ENCODE measurements at regions not wholly inside any gene's neighbourhood (a gene's known extent, or its start where the extent isn't known, plus 50 kb on each side); places are given as distances from the start of the nearest gene placed in this dataset.

GRCh38 chr2:167388497-167388896 lies 500.2 kb downstream of the XIRP2 start (continued):
- TF ChIP-seq CBX5 (IDR thresholded peaks at IDR 0.05; ENCODE audit: low read depth, low read length) (no peak), RXRA (IDR thresholded peaks at IDR 0.05; ENCODE audit: insufficient read depth, low read depth, low read length) (no peak), MAFK (IDR thresholded peaks at IDR 0.05; ENCODE audit: low read depth, low read length) (no peak), KDM5A (IDR thresholded peaks at IDR 0.05; ENCODE audit: low read length) (no peak), CHD7 (IDR thresholded peaks at IDR 0.05; ENCODE audit: insufficient replicate concordance, low read length) (no peak), GTF2F1 (IDR thresholded peaks at IDR 0.05; ENCODE audit: borderline replicate concordance, low read depth, low read length) (no peak), ATF3 (IDR thresholded peaks at IDR 0.05; ENCODE audit: insufficient read depth, low read depth, low read length) (no peak)
- TF ChIP-seq, protein P1, sequence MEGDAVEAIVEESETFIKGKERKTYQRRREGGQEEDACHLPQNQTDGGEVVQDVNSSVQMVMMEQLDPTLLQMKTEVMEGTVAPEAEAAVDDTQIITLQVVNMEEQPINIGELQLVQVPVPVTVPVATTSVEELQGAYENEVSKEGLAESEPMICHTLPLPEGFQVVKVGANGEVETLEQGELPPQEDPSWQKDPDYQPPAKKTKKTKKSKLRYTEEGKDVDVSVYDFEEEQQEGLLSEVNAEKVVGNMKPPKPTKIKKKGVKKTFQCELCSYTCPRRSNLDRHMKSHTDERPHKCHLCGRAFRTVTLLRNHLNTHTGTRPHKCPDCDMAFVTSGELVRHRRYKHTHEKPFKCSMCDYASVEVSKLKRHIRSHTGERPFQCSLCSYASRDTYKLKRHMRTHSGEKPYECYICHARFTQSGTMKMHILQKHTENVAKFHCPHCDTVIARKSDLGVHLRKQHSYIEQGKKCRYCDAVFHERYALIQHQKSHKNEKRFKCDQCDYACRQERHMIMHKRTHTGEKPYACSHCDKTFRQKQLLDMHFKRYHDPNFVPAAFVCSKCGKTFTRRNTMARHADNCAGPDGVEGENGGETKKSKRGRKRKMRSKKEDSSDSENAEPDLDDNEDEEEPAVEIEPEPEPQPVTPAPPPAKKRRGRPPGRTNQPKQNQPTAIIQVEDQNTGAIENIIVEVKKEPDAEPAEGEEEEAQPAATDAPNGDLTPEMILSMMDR (IDR thresholded peaks at IDR 0.05; ENCODE audit: control extremely low read depth in 1 of 3, insufficient read depth in 1 of 3, low read depth in 1 of 3, low read length in 3 of 3): no peak
